DMS153 treated with DMSO at 0.1 percent for 48 hours (cell line): ENCODE measurements at regions not wholly inside any gene's neighbourhood (a gene's known extent, or its start where the extent isn't known, plus 50 kb on each side); places are given as distances from the start of the nearest gene placed in this dataset.
"Not testable (repeated sequence)": the region's sequence is repeated elsewhere in the genome, so short reads cannot be mapped to it uniquely, and the experiment has no call there.

Source experiments
- DNase-seq: peaks from one replicate; lab custom pipeline; 2025; ENCODE audit not compliant: unreplicated experiment; lab: John Stamatoyannopoulos, UW

- not testable (repeated sequence) for DNase-seq
Measured at GRCh38 chr9:22508354-22508753, 61.7 kb downstream of the DMRTA1 start.

- no peak for DNase-seq
Measured at GRCh38 chr9:22508790-22509189, 62.2 kb downstream of the DMRTA1 start.

GRCh38 chr9:22512495-22512894 is 65.9 kb downstream of the DMRTA1 start:
- no peak for DNase-seq

- DNase-seq = no peak
Measured at GRCh38 chr9:22514871-22515270, 68.2 kb downstream of the DMRTA1 start.

- no peak for DNase-seq
Measured at GRCh38 chr9:22522206-22522740, 75.6 kb downstream of the DMRTA1 start.

GRCh38 chr9:22528485-22528884 is 81.9 kb downstream of the DMRTA1 start:
- DNase-seq = no peak

GRCh38 chr9:22529426-22530199 is 83.0 kb downstream of the DMRTA1 start:
- no peak for DNase-seq

- no peak for DNase-seq
Measured at GRCh38 chr9:22535780-22536179, 89.2 kb downstream of the DMRTA1 start.

- DNase-seq = no peak
Measured at GRCh38 chr9:22537721-22538120, 91.1 kb downstream of the DMRTA1 start.

GRCh38 chr9:22548625-22549024 is 102.0 kb downstream of the DMRTA1 start:
- DNase-seq = no peak

GRCh38 chr9:22574740-22575139 is 128.1 kb downstream of the DMRTA1 start:
- DNase-seq = no peak

- no peak for DNase-seq
Measured at GRCh38 chr9:22580788-22581187, 134.2 kb downstream of the DMRTA1 start.

GRCh38 chr9:22582221-22582620 is 135.6 kb downstream of the DMRTA1 start:
- DNase-seq = no peak

- no peak for DNase-seq
Measured at GRCh38 chr9:22588918-22589317, 142.3 kb downstream of the DMRTA1 start.

GRCh38 chr9:22590336-22591033 is 143.9 kb downstream of the DMRTA1 start:
- no peak for DNase-seq

- DNase-seq = no peak
Measured at GRCh38 chr9:22595805-22596204, 149.2 kb downstream of the DMRTA1 start.

- DNase-seq = no peak
Measured at GRCh38 chr9:22617156-22617555, 170.5 kb downstream of the DMRTA1 start.

GRCh38 chr9:22622815-22623214 is 176.2 kb downstream of the DMRTA1 start:
- no peak for DNase-seq

GRCh38 chr9:22623236-22623635 is 176.6 kb downstream of the DMRTA1 start:
- DNase-seq = no peak

GRCh38 chr9:22625540-22625939 is 178.9 kb downstream of the DMRTA1 start:
- no peak for DNase-seq

GRCh38 chr9:22643541-22643940 is 196.9 kb downstream of the DMRTA1 start:
- DNase-seq = no peak

GRCh38 chr9:22645893-22646292 is 199.3 kb downstream of the DMRTA1 start:
- DNase-seq = no peak
